ENCODE measurements at regions not wholly inside any gene's neighbourhood (a gene's known extent, or its start where the extent isn't known, plus 50 kb on each side); places are given as distances from the start of the nearest gene placed in this dataset.

- Histone ChIP-seq H3K36me3 (ENCODE audit: insufficient read depth, low read length) (no peaks in the 10 kb centered on the region), H3K27ac (no peak overlapping the region), H3K4me3 (no peak overlapping the region)
Observed at GRCh38 chr11:122179961-122180834, 64.2 kb upstream of the BLID start.

GRCh38 chr11:122178795-122179194, 62.8 kb upstream of the BLID start:
- DNase-seq (ENCODE audit: low read depth, low spot score), result no peak
- H3K4me3 ChIP-seq, result no peak overlapping the region
- H3K27ac ChIP-seq, result no peak overlapping the region
- no peak overlapping the region for H3K9ac ChIP-seq (ENCODE audit: insufficient read length)
- no peaks in the 10 kb centered on the region for H3K9me3 ChIP-seq (ENCODE audit: low read depth, low read length)
- H3K36me3 ChIP-seq (ENCODE audit: insufficient read depth, low read length), result no peaks in the 10 kb centered on the region
- no peak for TF ChIP-seq EZH2 (IDR thresholded peaks at IDR 0.05)
- TF ChIP-seq POLR2AphosphoS5 (IDR thresholded peaks at IDR 0.05; ENCODE audit: borderline replicate concordance, low read depth, low read length), result no peak
- TF ChIP-seq FOXP2 (optimal IDR thresholded peaks at IDR 0.05; ENCODE audit: control extremely low read depth, extremely low read length, insufficient read depth), result no peak

More at GRCh38 chr11:122179961-122180834, 64.2 kb upstream of the BLID start:
- DNase-seq (ENCODE audit: low read depth, low spot score), result no peak
- no peak for TF ChIP-seq EZH2 (IDR thresholded peaks at IDR 0.05)
- TF ChIP-seq FOXP2 (optimal IDR thresholded peaks at IDR 0.05; ENCODE audit: control extremely low read depth, extremely low read length, insufficient read depth), result no peak
- no peak for TF ChIP-seq POLR2AphosphoS5 (IDR thresholded peaks at IDR 0.05; ENCODE audit: borderline replicate concordance, low read depth, low read length)
- Histone ChIP-seq H3K9me3 (ENCODE audit: low read depth, low read length) (no peaks in the 10 kb centered on the region), H3K9ac (ENCODE audit: insufficient read length) (no peak overlapping the region)

- no peak overlapping the region for H3K4me3 ChIP-seq
Observed at GRCh38 chr11:122177238-122177637, 61.2 kb upstream of the BLID start.

GRCh38 chr11:122176651-122177050, 60.6 kb upstream of the BLID start:
- no peak overlapping the region for H3K27ac ChIP-seq
- TF ChIP-seq FOXP2 (optimal IDR thresholded peaks at IDR 0.05; ENCODE audit: control extremely low read depth, extremely low read length, insufficient read depth), result no peak
- TF ChIP-seq POLR2AphosphoS5 (IDR thresholded peaks at IDR 0.05; ENCODE audit: borderline replicate concordance, low read depth, low read length), result no peak
- TF ChIP-seq EZH2 (IDR thresholded peaks at IDR 0.05), result no peak
- no peaks in the 10 kb centered on the region for H3K36me3 ChIP-seq (ENCODE audit: insufficient read depth, low read length)
- no peak overlapping the region for H3K4me3 ChIP-seq
- H3K9me3 ChIP-seq (ENCODE audit: low read depth, low read length), result no peaks in the 10 kb centered on the region
- H3K9ac ChIP-seq (ENCODE audit: insufficient read length), result no peak overlapping the region
- no peak for DNase-seq (ENCODE audit: low read depth, low spot score)

More at GRCh38 chr11:122177238-122177637, 61.2 kb upstream of the BLID start:
- DNase-seq (ENCODE audit: low read depth, low spot score), result no peak
- H3K9ac ChIP-seq (ENCODE audit: insufficient read length), result no peak overlapping the region
- no peaks in the 10 kb centered on the region for H3K9me3 ChIP-seq (ENCODE audit: low read depth, low read length)
- TF ChIP-seq FOXP2 (optimal IDR thresholded peaks at IDR 0.05; ENCODE audit: control extremely low read depth, extremely low read length, insufficient read depth) (no peak), POLR2AphosphoS5 (IDR thresholded peaks at IDR 0.05; ENCODE audit: borderline replicate concordance, low read depth, low read length) (no peak), EZH2 (IDR thresholded peaks at IDR 0.05) (no peak)
- H3K36me3 ChIP-seq (ENCODE audit: insufficient read depth, low read length), result no peaks in the 10 kb centered on the region
- H3K27ac ChIP-seq, result no peak overlapping the region

- Histone ChIP-seq H3K4me3 (no peak overlapping the region), H3K9me3 (ENCODE audit: low read depth, low read length) (no peaks in the 10 kb centered on the region), H3K36me3 (ENCODE audit: insufficient read depth, low read length) (no peaks in the 10 kb centered on the region), H3K9ac (ENCODE audit: insufficient read length) (no peak overlapping the region), H3K27ac (no peak overlapping the region)
- DNase-seq (ENCODE audit: low read depth, low spot score), result no peak
- TF ChIP-seq POLR2AphosphoS5 (IDR thresholded peaks at IDR 0.05; ENCODE audit: borderline replicate concordance, low read depth, low read length) (no peak), EZH2 (IDR thresholded peaks at IDR 0.05) (no peak), FOXP2 (optimal IDR thresholded peaks at IDR 0.05; ENCODE audit: control extremely low read depth, extremely low read length, insufficient read depth) (no peak)
Observed at GRCh38 chr11:122175306-122175705, 59.3 kb upstream of the BLID start.

GRCh38 chr11:122173587-122173986, 57.6 kb upstream of the BLID start:
- Histone ChIP-seq H3K9me3 (ENCODE audit: low read depth, low read length) (no peaks in the 10 kb centered on the region), H3K36me3 (ENCODE audit: insufficient read depth, low read length) (no peaks in the 10 kb centered on the region), H3K4me3 (no peak overlapping the region), H3K9ac (ENCODE audit: insufficient read length) (no peak overlapping the region), H3K27ac (no peak overlapping the region)
- TF ChIP-seq POLR2AphosphoS5 (IDR thresholded peaks at IDR 0.05; ENCODE audit: borderline replicate concordance, low read depth, low read length) (no peak), EZH2 (IDR thresholded peaks at IDR 0.05) (no peak), FOXP2 (optimal IDR thresholded peaks at IDR 0.05; ENCODE audit: control extremely low read depth, extremely low read length, insufficient read depth) (no peak)
- DNase-seq (ENCODE audit: low read depth, low spot score), result no peak

- DNase-seq (ENCODE audit: low read depth, low spot score), result no peak
- H3K27ac ChIP-seq, result no peak overlapping the region
- no peak overlapping the region for H3K4me3 ChIP-seq
- no peaks in the 10 kb centered on the region for H3K9me3 ChIP-seq (ENCODE audit: low read depth, low read length)
- no peak for TF ChIP-seq FOXP2 (optimal IDR thresholded peaks at IDR 0.05; ENCODE audit: control extremely low read depth, extremely low read length, insufficient read depth)
- no peak for TF ChIP-seq EZH2 (IDR thresholded peaks at IDR 0.05)
- no peak for TF ChIP-seq POLR2AphosphoS5 (IDR thresholded peaks at IDR 0.05; ENCODE audit: borderline replicate concordance, low read depth, low read length)
- H3K9ac ChIP-seq (ENCODE audit: insufficient read length), result no peak overlapping the region
- no peaks in the 10 kb centered on the region for H3K36me3 ChIP-seq (ENCODE audit: insufficient read depth, low read length)
Observed at GRCh38 chr11:122173074-122173450, 57.0 kb upstream of the BLID start.

- H3K36me3 ChIP-seq (ENCODE audit: insufficient read depth, low read length), result no peaks in the 10 kb centered on the region
- no peak overlapping the region for H3K4me3 ChIP-seq
Observed at GRCh38 chr11:122172352-122173073, 56.5 kb upstream of the BLID start.

More at GRCh38 chr11:122172352-122173073, 56.5 kb upstream of the BLID start:
- DNase-seq (ENCODE audit: low read depth, low spot score), result no peak
- H3K9ac ChIP-seq (ENCODE audit: insufficient read length), result no peak overlapping the region
- TF ChIP-seq EZH2 (IDR thresholded peaks at IDR 0.05) (no peak), POLR2AphosphoS5 (IDR thresholded peaks at IDR 0.05; ENCODE audit: borderline replicate concordance, low read depth, low read length) (no peak), FOXP2 (optimal IDR thresholded peaks at IDR 0.05; ENCODE audit: control extremely low read depth, extremely low read length, insufficient read depth) (no peak)
- no peaks in the 10 kb centered on the region for H3K9me3 ChIP-seq (ENCODE audit: low read depth, low read length)
- no peak overlapping the region for H3K27ac ChIP-seq

Measured in SK-N-MC (cell line).